ENCODE measurements at regions not wholly inside any gene's neighbourhood (a gene's known extent, or its start where the extent isn't known, plus 50 kb on each side); places are given as distances from the start of the nearest gene placed in this dataset.

DNA sequence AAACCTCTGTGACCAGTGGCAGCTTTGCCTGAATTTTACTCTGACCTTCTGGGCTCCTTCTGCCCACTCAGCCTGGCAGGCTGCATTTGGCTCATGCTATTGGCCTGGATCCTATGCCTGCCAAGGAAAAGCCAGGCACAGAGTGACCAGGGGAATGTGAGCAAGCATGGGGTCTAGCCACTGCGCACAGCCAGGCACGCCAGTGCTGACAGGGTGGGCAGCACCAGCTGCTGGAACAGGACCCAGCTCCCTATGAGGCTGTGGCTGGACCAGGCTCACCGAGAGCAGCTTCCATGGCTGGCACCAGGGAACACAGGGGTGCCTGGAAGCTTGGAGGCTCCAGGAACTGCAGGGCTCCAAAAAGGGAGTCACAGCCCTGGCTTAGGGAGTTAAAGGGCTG, 311.5 kb upstream of the SYT4 start:
- ATAC-seq, result no peak
- TF ChIP-seq RARB (CRISPR knock-in tag; IDR thresholded peaks at IDR 0.05) (no peak), OSR1 (CRISPR knock-in tag; IDR thresholded peaks at IDR 0.05) (no peak), TOX (CRISPR knock-in tag; IDR thresholded peaks at IDR 0.05; ENCODE audit: borderline replicate concordance) (no peak), CSDC2 (CRISPR knock-in tag; IDR thresholded peaks at IDR 0.05) (no peak), ISL1 (CRISPR knock-in tag; IDR thresholded peaks at IDR 0.05) (no peak)

DNA sequence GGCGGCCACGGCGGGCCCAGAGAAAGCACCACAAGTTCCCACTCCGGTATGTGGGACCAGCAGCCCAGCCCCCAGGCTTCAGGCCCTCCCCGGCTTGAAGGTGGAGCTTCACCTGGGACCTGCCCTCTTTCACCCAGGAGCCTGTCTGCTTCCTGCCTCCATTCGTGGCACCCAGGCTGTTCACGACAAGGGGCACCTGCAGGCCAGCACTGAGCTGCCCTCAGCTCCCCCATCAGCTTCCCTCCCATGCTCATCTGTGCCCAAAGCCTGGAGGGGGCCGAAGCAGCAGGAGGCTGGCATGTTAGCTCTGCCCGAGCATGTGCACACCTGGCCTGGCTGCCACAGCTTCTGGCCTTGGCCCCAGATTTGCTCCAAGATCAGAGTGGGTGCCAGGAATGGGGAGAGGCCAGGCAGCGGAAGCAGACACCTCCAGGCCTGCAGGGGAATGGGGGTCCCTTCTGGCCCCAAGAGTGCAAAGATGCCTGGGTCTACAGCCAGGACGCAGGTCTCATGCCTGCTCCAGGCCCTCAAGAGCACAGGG, 312.4 kb upstream of the SYT4 start:
- ATAC-seq, result no peak
- no peak for TF ChIP-seq ZNF70 (CRISPR knock-in tag; IDR thresholded peaks at IDR 0.05)
- no peak for TF ChIP-seq POU6F1 (CRISPR knock-in tag; IDR thresholded peaks at IDR 0.05; ENCODE audit: borderline replicate concordance, low read depth)
- TF ChIP-seq ISL1 (CRISPR knock-in tag; IDR thresholded peaks at IDR 0.05), result no peak
- TF ChIP-seq RARB (CRISPR knock-in tag; IDR thresholded peaks at IDR 0.05), result no peak
- TF ChIP-seq, protein P1, sequence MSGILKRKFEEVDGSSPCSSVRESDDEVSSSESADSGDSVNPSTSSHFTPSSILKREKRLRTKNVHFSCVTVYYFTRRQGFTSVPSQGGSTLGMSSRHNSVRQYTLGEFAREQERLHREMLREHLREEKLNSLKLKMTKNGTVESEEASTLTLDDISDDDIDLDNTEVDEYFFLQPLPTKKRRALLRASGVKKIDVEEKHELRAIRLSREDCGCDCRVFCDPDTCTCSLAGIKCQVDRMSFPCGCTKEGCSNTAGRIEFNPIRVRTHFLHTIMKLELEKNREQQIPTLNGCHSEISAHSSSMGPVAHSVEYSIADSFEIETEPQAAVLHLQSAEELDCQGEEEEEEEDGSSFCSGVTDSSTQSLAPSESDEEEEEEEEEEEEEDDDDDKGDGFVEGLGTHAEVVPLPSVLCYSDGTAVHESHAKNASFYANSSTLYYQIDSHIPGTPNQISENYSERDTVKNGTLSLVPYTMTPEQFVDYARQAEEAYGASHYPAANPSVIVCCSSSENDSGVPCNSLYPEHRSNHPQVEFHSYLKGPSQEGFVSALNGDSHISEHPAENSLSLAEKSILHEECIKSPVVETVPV (CRISPR knock-in tag; IDR thresholded peaks at IDR 0.05), result no peak
- no peak for TF ChIP-seq OSR1 (CRISPR knock-in tag; IDR thresholded peaks at IDR 0.05)
- no peak for TF ChIP-seq ARNTL (CRISPR knock-in tag; IDR thresholded peaks at IDR 0.05; ENCODE audit: borderline replicate concordance, low read depth)
- TF ChIP-seq ZFP3 (CRISPR knock-in tag; IDR thresholded peaks at IDR 0.05), result no peak
- no peak for TF ChIP-seq GLIS3 (CRISPR knock-in tag; IDR thresholded peaks at IDR 0.05)

DNA sequence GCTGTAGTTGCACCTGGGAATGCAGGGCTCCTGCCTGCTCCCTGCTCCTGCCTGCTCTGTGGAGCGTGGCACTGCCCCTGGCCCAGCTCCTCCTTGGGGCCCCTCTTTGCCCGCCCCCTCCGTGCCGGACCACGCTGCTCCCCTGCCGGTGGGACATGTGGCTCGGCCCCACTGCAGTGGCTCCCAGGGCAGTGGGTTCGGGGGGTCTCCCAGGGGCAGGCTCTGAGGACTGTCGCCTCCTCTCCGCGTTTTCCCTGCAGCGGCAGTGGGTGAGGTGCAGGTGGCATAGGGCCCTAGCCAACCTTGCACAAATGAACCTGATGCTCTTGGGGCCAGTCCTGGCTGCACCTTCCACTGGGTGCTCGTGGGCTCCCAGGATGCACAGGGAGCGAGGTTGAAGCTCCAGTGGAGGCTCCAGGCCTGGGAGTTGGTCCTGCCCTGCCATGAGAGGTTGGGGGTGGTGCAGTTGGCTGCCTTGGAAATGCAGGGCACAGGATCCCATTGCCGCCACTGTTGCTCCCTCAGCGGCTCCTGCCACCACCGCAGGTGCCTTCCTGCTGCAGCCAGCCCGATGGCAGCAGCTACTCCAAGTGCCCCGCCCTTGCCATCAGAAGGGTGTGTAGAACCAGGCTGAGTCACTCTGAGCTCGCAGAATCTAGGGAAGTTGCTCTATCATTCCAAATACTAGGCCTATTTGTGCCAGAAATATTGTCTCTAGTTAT, 313.1 kb upstream of the SYT4 start:
- no peak for ATAC-seq
- TF ChIP-seq SNAI2 (CRISPR knock-in tag; IDR thresholded peaks at IDR 0.05), result no peak
- TF ChIP-seq ZNF8 (CRISPR knock-in tag; IDR thresholded peaks at IDR 0.05), result no peak
- TF ChIP-seq CSDC2 (CRISPR knock-in tag; IDR thresholded peaks at IDR 0.05), result no peak
- no peak for TF ChIP-seq ZC3H10 (CRISPR knock-in tag; IDR thresholded peaks at IDR 0.05)
- no peak for TF ChIP-seq ZNF70 (CRISPR knock-in tag; IDR thresholded peaks at IDR 0.05)
- no peak for TF ChIP-seq ZNF565 (CRISPR knock-in tag; conservative IDR thresholded peaks at IDR 0.05; ENCODE audit: low read depth)
- TF ChIP-seq, protein P2, sequence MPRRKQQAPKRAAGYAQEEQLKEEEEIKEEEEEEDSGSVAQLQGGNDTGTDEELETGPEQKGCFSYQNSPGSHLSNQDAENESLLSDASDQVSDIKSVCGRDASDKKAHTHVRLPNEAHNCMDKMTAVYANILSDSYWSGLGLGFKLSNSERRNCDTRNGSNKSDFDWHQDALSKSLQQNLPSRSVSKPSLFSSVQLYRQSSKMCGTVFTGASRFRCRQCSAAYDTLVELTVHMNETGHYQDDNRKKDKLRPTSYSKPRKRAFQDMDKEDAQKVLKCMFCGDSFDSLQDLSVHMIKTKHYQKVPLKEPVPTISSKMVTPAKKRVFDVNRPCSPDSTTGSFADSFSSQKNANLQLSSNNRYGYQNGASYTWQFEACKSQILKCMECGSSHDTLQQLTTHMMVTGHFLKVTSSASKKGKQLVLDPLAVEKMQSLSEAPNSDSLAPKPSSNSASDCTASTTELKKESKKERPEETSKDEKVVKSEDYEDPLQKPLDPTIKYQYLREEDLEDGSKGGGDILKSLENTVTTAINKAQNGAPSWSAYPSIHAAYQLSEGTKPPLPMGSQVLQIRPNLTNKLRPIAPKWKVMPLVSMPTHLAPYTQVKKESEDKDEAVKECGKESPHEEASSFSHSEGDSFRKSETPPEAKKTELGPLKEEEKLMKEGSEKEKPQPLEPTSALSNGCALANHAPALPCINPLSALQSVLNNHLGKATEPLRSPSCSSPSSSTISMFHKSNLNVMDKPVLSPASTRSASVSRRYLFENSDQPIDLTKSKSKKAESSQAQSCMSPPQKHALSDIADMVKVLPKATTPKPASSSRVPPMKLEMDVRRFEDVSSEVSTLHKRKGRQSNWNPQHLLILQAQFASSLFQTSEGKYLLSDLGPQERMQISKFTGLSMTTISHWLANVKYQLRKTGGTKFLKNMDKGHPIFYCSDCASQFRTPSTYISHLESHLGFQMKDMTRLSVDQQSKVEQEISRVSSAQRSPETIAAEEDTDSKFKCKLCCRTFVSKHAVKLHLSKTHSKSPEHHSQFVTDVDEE (CRISPR knock-in tag; IDR thresholded peaks at IDR 0.05), result no peak

DNA sequence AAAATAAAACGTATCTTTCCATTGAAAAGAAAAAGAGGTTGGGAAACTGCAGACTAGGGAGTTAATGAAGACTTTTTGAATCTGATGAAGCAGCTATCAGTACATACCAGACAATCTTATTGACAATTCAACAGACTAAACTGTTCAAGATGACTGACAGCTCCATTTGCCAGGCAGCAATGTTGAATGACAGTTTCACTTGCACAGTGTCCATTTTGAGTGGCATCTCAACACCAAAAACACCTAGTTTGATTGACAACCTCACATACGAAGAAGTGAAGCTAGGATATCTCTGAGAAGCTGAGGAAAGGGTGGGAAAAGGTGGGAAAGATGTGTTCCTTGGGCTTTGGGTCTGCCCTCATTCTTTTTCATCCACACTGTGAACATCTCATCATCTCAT, 315.0 kb upstream of the SYT4 start:
- ATAC-seq, result no peak
- TF ChIP-seq ZFP3 (CRISPR knock-in tag; IDR thresholded peaks at IDR 0.05) (no peak), ESRRG (CRISPR knock-in tag; IDR thresholded peaks at IDR 0.05) (no peak), CSDC2 (CRISPR knock-in tag; IDR thresholded peaks at IDR 0.05) (no peak), PPARA (CRISPR knock-in tag; IDR thresholded peaks at IDR 0.05; ENCODE audit: borderline replicate concordance) (no peak), TOX (CRISPR knock-in tag; IDR thresholded peaks at IDR 0.05; ENCODE audit: borderline replicate concordance) (no peak), POU6F1 (CRISPR knock-in tag; IDR thresholded peaks at IDR 0.05; ENCODE audit: borderline replicate concordance, low read depth) (no peak), SNAI2 (CRISPR knock-in tag; IDR thresholded peaks at IDR 0.05) (no peak), TCF4 (CRISPR knock-in tag; IDR thresholded peaks at IDR 0.05; ENCODE audit: borderline replicate concordance) (no peak), GLIS3 (CRISPR knock-in tag; IDR thresholded peaks at IDR 0.05) (no peak), ISL1 (CRISPR knock-in tag; IDR thresholded peaks at IDR 0.05) (no peak), ZC3H10 (CRISPR knock-in tag; IDR thresholded peaks at IDR 0.05) (no peak)
- TF ChIP-seq, protein P2 (CRISPR knock-in tag; IDR thresholded peaks at IDR 0.05), result no peak
- TF ChIP-seq, protein P3, sequence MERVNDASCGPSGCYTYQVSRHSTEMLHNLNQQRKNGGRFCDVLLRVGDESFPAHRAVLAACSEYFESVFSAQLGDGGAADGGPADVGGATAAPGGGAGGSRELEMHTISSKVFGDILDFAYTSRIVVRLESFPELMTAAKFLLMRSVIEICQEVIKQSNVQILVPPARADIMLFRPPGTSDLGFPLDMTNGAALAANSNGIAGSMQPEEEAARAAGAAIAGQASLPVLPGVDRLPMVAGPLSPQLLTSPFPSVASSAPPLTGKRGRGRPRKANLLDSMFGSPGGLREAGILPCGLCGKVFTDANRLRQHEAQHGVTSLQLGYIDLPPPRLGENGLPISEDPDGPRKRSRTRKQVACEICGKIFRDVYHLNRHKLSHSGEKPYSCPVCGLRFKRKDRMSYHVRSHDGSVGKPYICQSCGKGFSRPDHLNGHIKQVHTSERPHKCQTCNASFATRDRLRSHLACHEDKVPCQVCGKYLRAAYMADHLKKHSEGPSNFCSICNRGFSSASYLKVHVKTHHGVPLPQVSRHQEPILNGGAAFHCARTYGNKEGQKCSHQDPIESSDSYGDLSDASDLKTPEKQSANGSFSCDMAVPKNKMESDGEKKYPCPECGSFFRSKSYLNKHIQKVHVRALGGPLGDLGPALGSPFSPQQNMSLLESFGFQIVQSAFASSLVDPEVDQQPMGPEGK (CRISPR knock-in tag; IDR thresholded peaks at IDR 0.05; ENCODE audit: borderline replicate concordance), result no peak
- TF ChIP-seq, protein P1 (CRISPR knock-in tag; IDR thresholded peaks at IDR 0.05), result no peak

Data from SK-N-SH treated with all-trans-retinoic acid at 6 μM for 48 hours (cell line).